IPS-18a (cell line): ENCODE measurements at regions not wholly inside any gene's neighbourhood (a gene's known extent, or its start where the extent isn't known, plus 50 kb on each side); places are given as distances from the start of the nearest gene placed in this dataset.

Experiments used
- H3K27ac ChIP-seq: one replicate; pipeline ENCODE4 v1.5.1; 2013; ENCODE audit warnings: low read length
- H3K27me3 ChIP-seq: one replicate; pipeline ENCODE4 v1.6.1; 2013; ENCODE audit warnings: mild to moderate bottlenecking, low read length; ENCODE audit not compliant: control insufficient read depth, insufficient read depth
- H3K36me3 ChIP-seq: one replicate; pipeline ENCODE4 v1.6.1; 2013; ENCODE audit warnings: low read depth, low read length; ENCODE audit not compliant: control insufficient read depth
- H3K4me1 ChIP-seq: one replicate; pipeline ENCODE4 v1.6.1; 2013; ENCODE audit warnings: low read depth, low read length; ENCODE audit not compliant: control insufficient read depth
- H3K4me3 ChIP-seq: one replicate; pipeline ENCODE4 v1.5.1; 2013; ENCODE audit warnings: low read length
- H3K9ac ChIP-seq: one replicate; pipeline ENCODE4 v1.6.1; 2013; ENCODE audit warnings: mild to moderate bottlenecking, low read length, moderate library complexity
- H3K9me3 ChIP-seq: one replicate; pipeline ENCODE4 v1.6.1; 2013; ENCODE audit warnings: low read depth, low read length; ENCODE audit not compliant: control insufficient read depth

DNA sequence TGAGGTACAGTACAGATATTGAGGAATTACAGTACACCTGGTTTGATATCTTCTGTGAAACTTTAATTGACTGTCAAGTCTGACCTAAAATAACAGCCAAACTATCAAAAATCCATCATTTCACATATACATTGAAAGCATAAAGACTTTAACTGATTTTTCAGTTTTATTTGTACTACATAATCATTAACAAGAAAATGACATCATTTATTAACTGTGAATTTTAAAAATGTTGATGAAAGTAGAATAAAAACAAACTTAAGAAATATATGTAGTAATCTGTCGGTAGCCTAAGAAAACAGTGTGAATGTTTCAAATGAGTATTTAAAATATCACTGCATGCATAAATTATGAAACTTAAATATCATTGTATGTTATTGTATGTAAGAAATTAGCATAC, 836.7 kb upstream of the GHITM start:
- H3K4me1 ChIP-seq, result no peaks in the 10 kb centered on the region

GRCh38 chr10:83310688-83311087, 828.6 kb upstream of the GHITM start:
- Histone ChIP-seq H3K4me1 (no peaks in the 10 kb centered on the region), H3K9me3 (no peaks in the 10 kb centered on the region), H3K27ac (no peak overlapping the region), H3K4me3 (no peak overlapping the region), H3K36me3 (no peaks in the 10 kb centered on the region), H3K27me3 (no peaks in the 10 kb centered on the region), H3K9ac (no peak overlapping the region)

More for the DNA sequence above, 836.7 kb upstream of the GHITM start:
- H3K4me3 ChIP-seq, result no peak overlapping the region
- no peaks in the 10 kb centered on the region for H3K27me3 ChIP-seq
- H3K27ac ChIP-seq, result no peak overlapping the region
- no peaks in the 10 kb centered on the region for H3K9me3 ChIP-seq
- H3K9ac ChIP-seq, result no peak overlapping the region
- no peaks in the 10 kb centered on the region for H3K36me3 ChIP-seq

- H3K27me3 ChIP-seq, result no peaks in the 10 kb centered on the region
Observed at GRCh38 chr10:83312570-83312969, 826.7 kb upstream of the GHITM start.

DNA sequence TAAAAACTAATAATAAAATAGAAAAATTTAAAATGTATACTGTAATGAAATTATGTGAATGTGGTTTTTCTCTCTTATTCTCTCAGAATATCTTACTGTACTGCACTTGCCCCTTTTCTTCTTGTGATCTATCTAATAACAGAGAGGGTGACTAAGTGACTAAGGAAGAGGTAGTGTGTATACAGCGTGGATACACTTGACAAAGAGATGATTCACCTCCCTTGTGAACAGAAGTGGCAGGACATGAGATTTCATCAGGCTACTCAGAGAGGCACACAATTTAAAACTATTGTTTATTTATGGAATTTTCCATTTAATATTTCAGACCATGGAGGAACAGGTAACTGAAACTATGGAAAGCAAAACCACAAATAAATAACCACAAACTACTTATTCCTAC, 806.6 kb upstream of the GHITM start:
- no peak overlapping the region for H3K4me3 ChIP-seq
- H3K9ac ChIP-seq, result no peak overlapping the region
- no peaks in the 10 kb centered on the region for H3K9me3 ChIP-seq
- no peaks in the 10 kb centered on the region for H3K4me1 ChIP-seq
- H3K27me3 ChIP-seq, result no peaks in the 10 kb centered on the region
- H3K27ac ChIP-seq, result no peak overlapping the region
- no peaks in the 10 kb centered on the region for H3K36me3 ChIP-seq

More at GRCh38 chr10:83312570-83312969, 826.7 kb upstream of the GHITM start:
- H3K27ac ChIP-seq, result no peak overlapping the region
- H3K36me3 ChIP-seq, result no peaks in the 10 kb centered on the region
- no peaks in the 10 kb centered on the region for H3K4me1 ChIP-seq
- no peaks in the 10 kb centered on the region for H3K9me3 ChIP-seq
- H3K4me3 ChIP-seq, result no peak overlapping the region
- no peak overlapping the region for H3K9ac ChIP-seq

- no peaks in the 10 kb centered on the region for H3K9me3 ChIP-seq
Observed at GRCh38 chr10:83333566-83333965, 805.7 kb upstream of the GHITM start.

GRCh38 chr10:83343676-83344075, 795.6 kb upstream of the GHITM start:
- Histone ChIP-seq H3K27me3 (no peaks in the 10 kb centered on the region), H3K9me3 (no peaks in the 10 kb centered on the region), H3K36me3 (no peaks in the 10 kb centered on the region)

More at GRCh38 chr10:83333566-83333965, 805.7 kb upstream of the GHITM start:
- Histone ChIP-seq H3K4me3 (no peak overlapping the region), H3K9ac (no peak overlapping the region), H3K36me3 (no peaks in the 10 kb centered on the region), H3K27me3 (no peaks in the 10 kb centered on the region), H3K27ac (no peak overlapping the region), H3K4me1 (no peaks in the 10 kb centered on the region)

GRCh38 chr10:83346266-83346910, 792.9 kb upstream of the GHITM start:
- Histone ChIP-seq H3K9ac (no peak overlapping the region), H3K27ac (no peak overlapping the region), H3K4me3 (no peak overlapping the region)

More at GRCh38 chr10:83343676-83344075, 795.6 kb upstream of the GHITM start:
- Histone ChIP-seq H3K27ac (no peak overlapping the region), H3K4me1 (no peaks in the 10 kb centered on the region), H3K4me3 (no peak overlapping the region), H3K9ac (no peak overlapping the region)

DNA sequence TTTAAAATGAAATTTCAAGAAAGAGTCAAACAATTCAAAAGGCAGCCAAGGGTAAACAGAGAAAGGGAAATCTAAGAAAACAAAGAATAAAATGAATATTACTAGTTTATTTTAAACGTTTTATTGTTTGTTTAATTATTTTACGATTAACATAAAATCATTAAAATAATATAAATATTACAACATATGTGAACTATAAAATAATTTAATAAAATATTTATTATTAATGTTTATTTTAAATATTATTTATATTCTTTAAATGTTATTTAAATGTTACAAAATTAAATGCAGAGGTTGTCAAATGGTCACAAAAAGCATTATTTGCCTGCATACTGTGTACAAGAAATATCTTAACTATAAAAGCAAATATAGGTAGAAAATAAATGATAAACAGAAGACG, 786.7 kb upstream of the GHITM start:
- H3K4me1 ChIP-seq, result no peaks in the 10 kb centered on the region
- H3K27me3 ChIP-seq, result no peaks in the 10 kb centered on the region
- no peaks in the 10 kb centered on the region for H3K9me3 ChIP-seq
- no peak overlapping the region for H3K4me3 ChIP-seq
- H3K36me3 ChIP-seq, result no peaks in the 10 kb centered on the region
- no peak overlapping the region for H3K27ac ChIP-seq
- no peak overlapping the region for H3K9ac ChIP-seq

More at GRCh38 chr10:83346266-83346910, 792.9 kb upstream of the GHITM start:
- Histone ChIP-seq H3K36me3 (no peaks in the 10 kb centered on the region), H3K27me3 (no peaks in the 10 kb centered on the region), H3K9me3 (no peaks in the 10 kb centered on the region), H3K4me1 (no peaks in the 10 kb centered on the region)

DNA sequence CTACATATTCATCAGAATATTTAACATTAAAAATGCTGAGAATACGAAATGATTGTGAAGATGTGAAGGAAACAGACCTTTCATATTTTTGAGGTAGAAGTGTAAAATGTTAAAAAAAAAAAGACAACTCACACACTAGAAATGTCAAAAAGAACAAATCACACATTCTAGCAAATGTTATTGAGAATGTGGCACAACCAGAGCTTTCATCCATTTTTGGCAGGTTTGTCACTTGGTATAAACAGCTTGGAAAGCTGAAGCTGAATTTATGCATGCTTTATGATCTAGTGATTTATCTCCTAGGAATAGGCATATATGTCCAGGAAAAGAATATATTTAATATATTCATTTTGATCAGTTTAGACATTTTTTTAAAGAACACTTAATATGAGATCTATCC, 784.9 kb upstream of the GHITM start:
- no peaks in the 10 kb centered on the region for H3K27me3 ChIP-seq

DNA sequence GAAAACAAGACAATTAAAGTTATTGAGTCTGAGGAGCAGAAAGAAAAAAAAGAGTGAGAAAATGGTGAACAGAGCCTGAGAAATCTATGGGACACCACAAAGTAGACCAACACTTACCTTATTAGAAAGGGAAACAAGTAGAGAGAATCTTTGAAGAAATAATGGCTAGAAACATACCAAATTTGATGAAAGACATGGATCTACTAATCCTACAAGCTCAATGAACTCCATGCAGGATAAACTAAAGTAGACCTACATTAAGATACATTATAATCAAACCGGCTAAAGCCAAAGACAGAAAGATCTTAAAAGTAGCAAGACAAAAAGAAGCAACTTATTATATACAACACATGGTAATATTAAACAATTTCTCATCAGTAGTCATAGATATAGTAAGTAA, 782.3 kb upstream of the GHITM start:
- Histone ChIP-seq H3K9me3 (no peaks in the 10 kb centered on the region), H3K27me3 (no peaks in the 10 kb centered on the region), H3K27ac (no peak overlapping the region), H3K4me3 (no peak overlapping the region), H3K9ac (no peak overlapping the region), H3K4me1 (no peaks in the 10 kb centered on the region), H3K36me3 (no peaks in the 10 kb centered on the region)

More for the DNA sequence above, 784.9 kb upstream of the GHITM start:
- no peaks in the 10 kb centered on the region for H3K36me3 ChIP-seq
- H3K9ac ChIP-seq, result no peak overlapping the region
- no peaks in the 10 kb centered on the region for H3K4me1 ChIP-seq
- H3K4me3 ChIP-seq, result no peak overlapping the region
- no peak overlapping the region for H3K27ac ChIP-seq
- no peaks in the 10 kb centered on the region for H3K9me3 ChIP-seq

- H3K27me3 ChIP-seq, result no peaks in the 10 kb centered on the region
- no peaks in the 10 kb centered on the region for H3K36me3 ChIP-seq
- no peaks in the 10 kb centered on the region for H3K4me1 ChIP-seq
- H3K27ac ChIP-seq, result no peak overlapping the region
- H3K9ac ChIP-seq, result no peak overlapping the region
- no peaks in the 10 kb centered on the region for H3K9me3 ChIP-seq
- H3K4me3 ChIP-seq, result no peak overlapping the region
Observed at GRCh38 chr10:83357627-83358026, 781.7 kb upstream of the GHITM start.

GRCh38 chr10:83367036-83367435, 772.3 kb upstream of the GHITM start:
- Histone ChIP-seq H3K9me3 (no peaks in the 10 kb centered on the region), H3K27ac (no peak overlapping the region), H3K27me3 (no peaks in the 10 kb centered on the region), H3K4me3 (no peak overlapping the region), H3K36me3 (no peaks in the 10 kb centered on the region), H3K9ac (no peak overlapping the region), H3K4me1 (peaks cover 8% of the 10 kb centered on the region)
